ENCODE measurements at regions not wholly inside any gene's neighbourhood (a gene's known extent, or its start where the extent isn't known, plus 50 kb on each side); places are given as distances from the start of the nearest gene placed in this dataset.

DNA sequence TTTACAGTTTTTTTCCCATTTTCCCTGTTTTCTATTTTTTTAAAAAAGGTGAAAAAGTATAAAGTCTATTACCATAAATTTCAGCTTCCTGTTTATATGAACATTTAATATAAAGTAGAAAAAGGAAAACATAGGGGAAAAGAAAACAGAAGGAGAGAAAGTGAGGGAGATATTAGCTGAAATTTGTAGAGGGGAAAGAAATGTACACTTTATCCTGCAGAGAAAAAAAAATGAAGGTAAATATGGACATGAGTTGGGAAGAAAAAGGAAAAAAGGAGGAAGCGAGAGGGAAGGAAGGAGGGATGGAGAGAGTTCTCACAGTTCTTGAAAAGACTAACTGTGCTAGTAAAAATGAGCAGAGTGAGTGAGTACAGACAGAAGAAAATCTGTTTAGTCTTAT, 91.6 kb upstream of the BTG1 start:
- TF ChIP-seq, protein P1, sequence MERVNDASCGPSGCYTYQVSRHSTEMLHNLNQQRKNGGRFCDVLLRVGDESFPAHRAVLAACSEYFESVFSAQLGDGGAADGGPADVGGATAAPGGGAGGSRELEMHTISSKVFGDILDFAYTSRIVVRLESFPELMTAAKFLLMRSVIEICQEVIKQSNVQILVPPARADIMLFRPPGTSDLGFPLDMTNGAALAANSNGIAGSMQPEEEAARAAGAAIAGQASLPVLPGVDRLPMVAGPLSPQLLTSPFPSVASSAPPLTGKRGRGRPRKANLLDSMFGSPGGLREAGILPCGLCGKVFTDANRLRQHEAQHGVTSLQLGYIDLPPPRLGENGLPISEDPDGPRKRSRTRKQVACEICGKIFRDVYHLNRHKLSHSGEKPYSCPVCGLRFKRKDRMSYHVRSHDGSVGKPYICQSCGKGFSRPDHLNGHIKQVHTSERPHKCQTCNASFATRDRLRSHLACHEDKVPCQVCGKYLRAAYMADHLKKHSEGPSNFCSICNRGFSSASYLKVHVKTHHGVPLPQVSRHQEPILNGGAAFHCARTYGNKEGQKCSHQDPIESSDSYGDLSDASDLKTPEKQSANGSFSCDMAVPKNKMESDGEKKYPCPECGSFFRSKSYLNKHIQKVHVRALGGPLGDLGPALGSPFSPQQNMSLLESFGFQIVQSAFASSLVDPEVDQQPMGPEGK (CRISPR knock-in tag; IDR thresholded peaks at IDR 0.05; ENCODE audit: borderline replicate concordance): no peak
- TF ChIP-seq ZNF8 (CRISPR knock-in tag; IDR thresholded peaks at IDR 0.05) (no peak), ZNF565 (CRISPR knock-in tag; conservative IDR thresholded peaks at IDR 0.05; ENCODE audit: low read depth) (no peak), ZFP3 (CRISPR knock-in tag; IDR thresholded peaks at IDR 0.05) (no peak), TOX (CRISPR knock-in tag; IDR thresholded peaks at IDR 0.05; ENCODE audit: borderline replicate concordance) (no peak), ISL1 (CRISPR knock-in tag; IDR thresholded peaks at IDR 0.05) (no peak), CSDC2 (CRISPR knock-in tag; IDR thresholded peaks at IDR 0.05) (no peak), PPARA (CRISPR knock-in tag; IDR thresholded peaks at IDR 0.05; ENCODE audit: borderline replicate concordance) (no peak)
- TF ChIP-seq, protein P2, sequence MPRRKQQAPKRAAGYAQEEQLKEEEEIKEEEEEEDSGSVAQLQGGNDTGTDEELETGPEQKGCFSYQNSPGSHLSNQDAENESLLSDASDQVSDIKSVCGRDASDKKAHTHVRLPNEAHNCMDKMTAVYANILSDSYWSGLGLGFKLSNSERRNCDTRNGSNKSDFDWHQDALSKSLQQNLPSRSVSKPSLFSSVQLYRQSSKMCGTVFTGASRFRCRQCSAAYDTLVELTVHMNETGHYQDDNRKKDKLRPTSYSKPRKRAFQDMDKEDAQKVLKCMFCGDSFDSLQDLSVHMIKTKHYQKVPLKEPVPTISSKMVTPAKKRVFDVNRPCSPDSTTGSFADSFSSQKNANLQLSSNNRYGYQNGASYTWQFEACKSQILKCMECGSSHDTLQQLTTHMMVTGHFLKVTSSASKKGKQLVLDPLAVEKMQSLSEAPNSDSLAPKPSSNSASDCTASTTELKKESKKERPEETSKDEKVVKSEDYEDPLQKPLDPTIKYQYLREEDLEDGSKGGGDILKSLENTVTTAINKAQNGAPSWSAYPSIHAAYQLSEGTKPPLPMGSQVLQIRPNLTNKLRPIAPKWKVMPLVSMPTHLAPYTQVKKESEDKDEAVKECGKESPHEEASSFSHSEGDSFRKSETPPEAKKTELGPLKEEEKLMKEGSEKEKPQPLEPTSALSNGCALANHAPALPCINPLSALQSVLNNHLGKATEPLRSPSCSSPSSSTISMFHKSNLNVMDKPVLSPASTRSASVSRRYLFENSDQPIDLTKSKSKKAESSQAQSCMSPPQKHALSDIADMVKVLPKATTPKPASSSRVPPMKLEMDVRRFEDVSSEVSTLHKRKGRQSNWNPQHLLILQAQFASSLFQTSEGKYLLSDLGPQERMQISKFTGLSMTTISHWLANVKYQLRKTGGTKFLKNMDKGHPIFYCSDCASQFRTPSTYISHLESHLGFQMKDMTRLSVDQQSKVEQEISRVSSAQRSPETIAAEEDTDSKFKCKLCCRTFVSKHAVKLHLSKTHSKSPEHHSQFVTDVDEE (CRISPR knock-in tag; IDR thresholded peaks at IDR 0.05): no peak

All from SK-N-SH treated with all-trans-retinoic acid at 6 μM for 48 hours (cell line).